GM12878 (cell line): ENCODE measurements at regions not wholly inside any gene's neighbourhood (a gene's known extent, or its start where the extent isn't known, plus 50 kb on each side); places are given as distances from the start of the nearest gene placed in this dataset.

Experiments
- ATAC-seq: fragments of 200-7000 bp; cut with Tn5 transposase; 3 replicates; pipeline ENCODE4 v1.9.1; 2020; ENCODE audit warnings: mild to moderate bottlenecking, moderate library complexity
- BruUV-seq: library from RNA; stranded (reverse); fragments of 400-500 nt; replicated peaks from 2 replicates; lab custom pipeline; 2021; lab: Mats Ljungman, UMichigan
- CTCF ChIA-PET: fragments of 300-600 bp; sonication (Branson Sonifier 250); formaldehyde crosslinking; extraction: SDS; loops from one replicate; lab custom pipeline; 2021; ENCODE audit warnings: inconsistent platforms; lab: Yijun Ruan, JAX
- POLR2A ChIA-PET: fragments of 350-600 bp; formaldehyde crosslinking; extraction: SDS; loops from one replicate; lab custom pipeline; 2021; ENCODE audit warnings: inconsistent platforms; lab: Charles Lee
- RAD21 ChIA-PET: fragments of 300-600 bp; sonication (Branson Sonifier 250); formaldehyde crosslinking; loops from one replicate; lab custom pipeline; 2023; ENCODE audit warnings: antibody characterized with exemption; ENCODE audit not compliant: unreplicated experiment; lab: Charles Lee
- SMC1A ChIA-PET: fragments of 300-600 bp; sonication (Branson Sonifier 250); formaldehyde crosslinking; loops from one replicate; lab custom pipeline; 2023; ENCODE audit not compliant: unreplicated experiment, uncharacterized antibody; lab: Charles Lee
- DNase-seq: peaks from one replicate; pipeline ENCODE4 v3.0.0-alpha.2; 2011; ENCODE audit warnings: low read depth, low spot score
- FAIRE-seq: peaks from 3 replicates; lab custom pipeline; 2011; peaks lifted over from hg19 to GRCh38; lab: Jason Lieb, UNC
- H2AFZ ChIP-seq: 2 replicates; pipeline ENCODE4 v1.6.0; 2011; ENCODE audit warnings: low read depth, low read length, control low read depth; ENCODE audit not compliant: control insufficient read depth
- H3K27ac ChIP-seq: 2 replicates; pipeline ENCODE4 v1.5.1; 2011; ENCODE audit warnings: control low read depth; ENCODE audit not compliant: control insufficient read depth, insufficient read depth
- H3K27me3 ChIP-seq, 2 experiments: replicated peaks in 1 of 2; 2 replicates each; pipeline versions ENCODE4 v1.6.0 to v1.6.1; 2011; ENCODE audit warnings: low read length in 1 of 2; ENCODE audit not compliant: control insufficient read depth in 2 of 2, insufficient read depth in 2 of 2
- H3K36me3 ChIP-seq, 2 experiments: 2 replicates each; pipeline ENCODE4 v1.5.1; 2011; ENCODE audit warnings: low read length in 1 of 2; ENCODE audit not compliant: control insufficient read depth in 2 of 2, insufficient read depth in 2 of 2
- H3K4me1 ChIP-seq: 2 replicates; pipeline ENCODE4 v1.6.1; 2011; ENCODE audit warnings: mild to moderate bottlenecking, low read length, moderate library complexity, mixed read lengths; ENCODE audit not compliant: control insufficient read depth, insufficient read depth
- H3K4me2 ChIP-seq: 2 replicates; pipeline ENCODE4 v1.6.0; 2011; ENCODE audit warnings: control low read depth; ENCODE audit not compliant: control insufficient read depth, insufficient read depth
- H3K4me3 ChIP-seq: fragments of 200-600 bp; sonication (generic); 2 replicates; pipeline ENCODE4 v1.5.1; 2016
- H3K79me2 ChIP-seq: 2 replicates; pipeline ENCODE4 v1.6.0; 2011; ENCODE audit warnings: low read length; ENCODE audit not compliant: control insufficient read depth, insufficient read depth
- H3K9ac ChIP-seq: 2 replicates; pipeline ENCODE4 v1.8.0; 2011; ENCODE audit warnings: low read length, control low read depth, mixed read lengths; ENCODE audit not compliant: control insufficient read depth, insufficient read depth
- H3K9me3 ChIP-seq: replicated peaks from 3 replicates; pipeline ENCODE4 v1.5.1; 2011; ENCODE audit warnings: mild to moderate bottlenecking, low read length; ENCODE audit not compliant: control insufficient read depth, insufficient read depth
- H4K20me1 ChIP-seq: 2 replicates; pipeline ENCODE4 v1.6.0; 2011; ENCODE audit not compliant: control insufficient read depth, insufficient read depth
- CHD2 ChIP-seq: IDR thresholded peaks from 2 replicates; pipeline ENCODE4 v1.6.1; 2011; ENCODE audit warnings: low read depth, low read length, improper control_type of control experiment, borderline replicate concordance
- ETV6 ChIP-seq, 2 experiments: fragments of 450-650 bp in 1 of 2; IDR thresholded peaks in 1 of 2; conservative IDR thresholded peaks in 1 of 2; 2 replicates each; pipeline ENCODE4 v1.6.1; 2014; ENCODE audit warnings: antibody characterized with exemption in 1 of 2, borderline replicate concordance in 1 of 2, low read depth in 1 of 2, mild to moderate bottlenecking in 1 of 2, moderate library complexity in 1 of 2
- NR2C1 ChIP-seq: fragments of 450-650 bp; IDR thresholded peaks from 2 replicates; pipeline ENCODE4 v1.6.1; 2017; ENCODE audit warnings: antibody characterized with exemption, mild to moderate bottlenecking, moderate library complexity
- SREBF1 ChIP-seq: IDR thresholded peaks from 2 replicates; pipeline ENCODE4 v1.6.1; 2012; ENCODE audit warnings: mild to moderate bottlenecking, low read length
- TAF1 ChIP-seq: IDR thresholded peaks from 2 replicates; pipeline ENCODE4 v1.6.1; 2011; ENCODE audit warnings: mild to moderate bottlenecking, low read depth, low read length, borderline replicate concordance
- TCF3 ChIP-seq: IDR thresholded peaks from 2 replicates; pipeline ENCODE4 v1.6.1; 2012; ENCODE audit warnings: low read depth, mild to moderate bottlenecking, low read length, borderline replicate concordance; ENCODE audit not compliant: insufficient read depth
- ZNF207 ChIP-seq: fragments of 450-650 bp; IDR thresholded peaks from 2 replicates; pipeline ENCODE4 v1.6.1; 2014; ENCODE audit warnings: antibody characterized with exemption, mild to moderate bottlenecking, borderline replicate concordance
- WGBS: methylation state at CpG from one replicate; pipeline ENCODE4 v1.1.6; 2016; ENCODE audit warnings: low lambda C conversion rate; ENCODE audit not compliant: insufficient replicate concordance, insufficient coverage; ENCODE audit errors: missing lambda C conversion rate; 5-methylcytosine and 5-hydroxymethylcytosine counted together
- in situ Hi-C: fragments of 300-500 bp; cut with MboI; formaldehyde crosslinking; loops from 9 replicates; pipeline ENCODE4 v1.14.3; 2018; ENCODE audit warnings: mixed read lengths
- intact Hi-C: fragments of 100-400 bp; cut with micrococcal nuclease; formaldehyde crosslinking; loops from one replicate; pipeline ENCODE4 v1.14.2; 2022; ENCODE audit not compliant: unreplicated experiment
- TF ChIP-seq, protein P1 (sequence below): fragments of 450-650 bp; IDR thresholded peaks from 2 replicates; pipeline ENCODE4 v1.6.1; 2018; ENCODE audit warnings: borderline replicate concordance, mild to moderate bottlenecking; ENCODE audit not compliant: partially characterized antibody
- TF ChIP-seq, protein P2 (sequence below): fragments of 450-650 bp; IDR thresholded peaks from 2 replicates; pipeline ENCODE4 v1.6.1; 2017; ENCODE audit warnings: mild to moderate bottlenecking, moderate library complexity

DNA sequence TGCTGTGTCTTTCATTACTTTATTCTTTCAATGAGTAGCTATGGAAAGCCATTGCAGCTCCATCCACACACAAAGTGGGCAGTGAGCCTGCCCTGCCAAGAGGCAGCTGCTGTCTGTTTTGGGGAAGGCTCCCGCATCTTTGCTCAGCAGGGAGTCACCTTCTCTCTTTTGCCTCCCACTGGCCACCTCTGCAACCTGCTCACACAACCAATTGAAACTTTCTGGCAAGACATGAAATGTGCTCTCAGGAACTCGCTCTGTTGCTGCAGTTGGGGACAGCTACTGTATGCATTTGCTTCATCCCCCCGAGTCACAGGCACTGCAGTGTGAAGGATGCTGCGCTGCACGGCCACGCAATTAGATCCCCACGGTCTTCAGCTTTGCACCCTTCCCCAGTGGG lies 244.8 kb upstream of the NFE2L3 start (continued):
- TF ChIP-seq, protein P1, sequence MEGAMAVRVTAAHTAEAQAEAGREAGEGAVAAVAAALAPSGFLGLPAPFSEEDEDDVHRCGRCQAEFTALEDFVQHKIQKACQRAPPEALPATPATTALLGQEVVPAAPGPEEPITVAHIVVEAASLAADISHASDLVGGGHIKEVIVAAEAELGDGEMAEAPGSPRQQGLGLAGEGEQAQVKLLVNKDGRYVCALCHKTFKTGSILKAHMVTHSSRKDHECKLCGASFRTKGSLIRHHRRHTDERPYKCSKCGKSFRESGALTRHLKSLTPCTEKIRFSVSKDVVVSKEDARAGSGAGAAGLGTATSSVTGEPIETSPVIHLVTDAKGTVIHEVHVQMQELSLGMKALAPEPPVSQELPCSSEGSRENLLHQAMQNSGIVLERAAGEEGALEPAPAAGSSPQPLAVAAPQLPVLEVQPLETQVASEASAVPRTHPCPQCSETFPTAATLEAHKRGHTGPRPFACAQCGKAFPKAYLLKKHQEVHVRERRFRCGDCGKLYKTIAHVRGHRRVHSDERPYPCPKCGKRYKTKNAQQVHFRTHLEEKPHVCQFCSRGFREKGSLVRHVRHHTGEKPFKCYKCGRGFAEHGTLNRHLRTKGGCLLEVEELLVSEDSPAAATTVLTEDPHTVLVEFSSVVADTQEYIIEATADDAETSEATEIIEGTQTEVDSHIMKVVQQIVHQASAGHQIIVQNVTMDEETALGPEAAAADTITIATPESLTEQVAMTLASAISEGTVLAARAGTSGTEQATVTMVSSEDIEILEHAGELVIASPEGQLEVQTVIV = no peak
- TF ChIP-seq TAF1 = no peak
- TF ChIP-seq, all 136 proteins: peak for 0

DNA sequence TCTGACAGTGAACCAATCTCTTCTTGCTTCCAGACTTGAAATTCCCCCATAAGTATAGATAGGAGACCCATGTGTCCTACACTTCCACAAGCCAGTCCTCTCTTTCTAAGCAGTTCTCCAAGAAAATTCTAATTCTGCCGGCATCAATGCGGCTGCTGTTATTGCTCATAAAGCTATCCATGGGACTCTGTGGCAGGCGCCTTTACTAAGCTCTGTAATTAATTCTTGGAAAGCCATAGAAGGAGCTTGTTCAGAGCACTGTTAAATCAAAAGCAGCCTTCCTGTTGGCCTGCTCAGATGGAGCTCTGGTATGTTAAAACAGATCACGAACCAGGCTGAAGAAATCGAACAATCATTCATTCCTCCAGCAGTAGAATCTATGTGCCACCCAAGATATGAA lies 244.3 kb upstream of the NFE2L3 start:
- SMC1A ChIA-PET = interaction anchor here (0.9 to 7.8 kb wide), 9 partner anchors 12 to 457 kb away, joined by 3 to 108 read pairs (median 3); no protein-coding TSS in a partner anchor
- intact Hi-C loops = no loop called here
- RAD21 ChIA-PET = interaction anchor here (0.9 to 6.5 kb wide), 4 partner anchors 13 to 184 kb away, joined by 3 to 90 read pairs (median 10); no protein-coding TSS in a partner anchor

More for the DNA sequence above, 244.3 kb upstream of the NFE2L3 start:
- no peak for ATAC-seq
- no peaks in the 10 kb centered on the region for H3K27me3 ChIP-seq
- no TSS peak for BruUV-seq
- in situ Hi-C loops = no loop called here
- TF ChIP-seq TCF3 (no peak), SREBF1 (no peak), ZNF207 (no peak), CHD2 (no peak), NR2C1 (no peak), ETV6 (conservative IDR thresholded peaks at IDR 0.05 in 1 of 2, IDR thresholded peaks at IDR 0.05 in 1 of 2; ENCODE audit: borderline replicate concordance in 1 of 2, low read depth in 1 of 2) (no peak)
- TF ChIP-seq, protein P2, sequence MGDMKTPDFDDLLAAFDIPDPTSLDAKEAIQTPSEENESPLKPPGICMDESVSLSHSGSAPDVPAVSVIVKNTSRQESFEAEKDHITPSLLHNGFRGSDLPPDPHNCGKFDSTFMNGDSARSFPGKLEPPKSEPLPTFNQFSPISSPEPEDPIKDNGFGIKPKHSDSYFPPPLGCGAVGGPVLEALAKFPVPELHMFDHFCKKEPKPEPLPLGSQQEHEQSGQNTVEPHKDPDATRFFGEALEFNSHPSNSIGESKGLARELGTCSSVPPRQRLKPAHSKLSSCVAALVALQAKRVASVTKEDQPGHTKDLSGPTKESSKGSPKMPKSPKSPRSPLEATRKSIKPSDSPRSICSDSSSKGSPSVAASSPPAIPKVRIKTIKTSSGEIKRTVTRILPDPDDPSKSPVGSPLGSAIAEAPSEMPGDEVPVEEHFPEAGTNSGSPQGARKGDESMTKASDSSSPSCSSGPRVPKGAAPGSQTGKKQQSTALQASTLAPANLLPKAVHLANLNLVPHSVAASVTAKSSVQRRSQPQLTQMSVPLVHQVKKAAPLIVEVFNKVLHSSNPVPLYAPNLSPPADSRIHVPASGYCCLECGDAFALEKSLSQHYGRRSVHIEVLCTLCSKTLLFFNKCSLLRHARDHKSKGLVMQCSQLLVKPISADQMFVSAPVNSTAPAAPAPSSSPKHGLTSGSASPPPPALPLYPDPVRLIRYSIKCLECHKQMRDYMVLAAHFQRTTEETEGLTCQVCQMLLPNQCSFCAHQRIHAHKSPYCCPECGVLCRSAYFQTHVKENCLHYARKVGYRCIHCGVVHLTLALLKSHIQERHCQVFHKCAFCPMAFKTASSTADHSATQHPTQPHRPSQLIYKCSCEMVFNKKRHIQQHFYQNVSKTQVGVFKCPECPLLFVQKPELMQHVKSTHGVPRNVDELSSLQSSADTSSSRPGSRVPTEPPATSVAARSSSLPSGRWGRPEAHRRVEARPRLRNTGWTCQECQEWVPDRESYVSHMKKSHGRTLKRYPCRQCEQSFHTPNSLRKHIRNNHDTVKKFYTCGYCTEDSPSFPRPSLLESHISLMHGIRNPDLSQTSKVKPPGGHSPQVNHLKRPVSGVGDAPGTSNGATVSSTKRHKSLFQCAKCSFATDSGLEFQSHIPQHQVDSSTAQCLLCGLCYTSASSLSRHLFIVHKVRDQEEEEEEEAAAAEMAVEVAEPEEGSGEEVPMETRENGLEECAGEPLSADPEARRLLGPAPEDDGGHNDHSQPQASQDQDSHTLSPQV = no peak
- H3K4me3 ChIP-seq = no peak overlapping the region
- H3K9ac ChIP-seq = no peak overlapping the region
- DNase-seq = no peak
- no peak overlapping the region for H3K27ac ChIP-seq
- no peaks in the 10 kb centered on the region for H3K9me3 ChIP-seq
- no peaks in the 10 kb centered on the region for H4K20me1 ChIP-seq
- no peaks in the 10 kb centered on the region for H3K36me3 ChIP-seq
- POLR2A ChIA-PET = interaction anchor here (1.0 to 1.3 kb wide), 3 partner anchors 11 to 58 kb away, joined by 3 to 4 read pairs (median 3); no protein-coding TSS in a partner anchor
- H3K4me2 ChIP-seq = no peak overlapping the region
- peaks cover 14% of the 10 kb centered on the region for H3K4me1 ChIP-seq
- CTCF ChIA-PET = interaction anchor here (0.6 to 7.0 kb wide), 6 partner anchors 13 to 154 kb away, joined by 3 to 77 read pairs (median 4); no protein-coding TSS in a partner anchor
- no peak for FAIRE-seq
- no peaks in the 10 kb centered on the region for H3K79me2 ChIP-seq
- WGBS = 97% methylated on average over 5 of the region's 5 CpGs
- H2AFZ ChIP-seq = no peak overlapping the region
